GM12878 (cell line): ENCODE measurements at regions not wholly inside any gene's neighbourhood (a gene's known extent, or its start where the extent isn't known, plus 50 kb on each side); places are given as distances from the start of the nearest gene placed in this dataset.

Experiments
- CBX3 ChIP-seq: fragments of 200-600 bp; sonication (generic); IDR thresholded peaks from 2 replicates; pipeline ENCODE4 v1.6.1; 2016; ENCODE audit warnings: low read depth, borderline replicate concordance
- CBX5 ChIP-seq: sonication (generic); IDR thresholded peaks from 2 replicates; pipeline ENCODE4 v1.6.1; 2016; ENCODE audit warnings: low read depth, moderate library complexity, mild to moderate bottlenecking, inconsistent platforms
- CTCF ChIP-seq, 3 experiments: IDR thresholded peaks in 2 of 3; conservative IDR thresholded peaks in 1 of 3; 2 replicates each; pipeline ENCODE4 v1.5.1; 2011; ENCODE audit warnings: low read depth in 3 of 3, low read length in 3 of 3, mild to moderate bottlenecking in 3 of 3, control low read depth in 2 of 3, moderate library complexity in 2 of 3, inconsistent platforms in 1 of 3, mixed read lengths in 1 of 3; ENCODE audit not compliant: control insufficient read depth in 2 of 3, insufficient read depth in 1 of 3; ENCODE audit errors: extremely low read depth in 1 of 3
- FOXM1 ChIP-seq: IDR thresholded peaks from 2 replicates; pipeline ENCODE4 v1.6.1; 2012; ENCODE audit warnings: low read depth, mild to moderate bottlenecking, inconsistent platforms, low read length, moderate library complexity
- IRF4 ChIP-seq: IDR thresholded peaks from 2 replicates; pipeline ENCODE4 v1.6.1; 2011; ENCODE audit warnings: low read depth, low read length
- JUND ChIP-seq: IDR thresholded peaks from 2 replicates; pipeline ENCODE4 v1.6.1; 2012; ENCODE audit warnings: low read depth, mild to moderate bottlenecking, low read length, improper control_type of control experiment, moderate library complexity
- SMC3 ChIP-seq: IDR thresholded peaks from 2 replicates; pipeline ENCODE4 v1.6.1; 2011; ENCODE audit warnings: low read length, improper control_type of control experiment, borderline replicate concordance
- TAF1 ChIP-seq: IDR thresholded peaks from 2 replicates; pipeline ENCODE4 v1.6.1; 2011; ENCODE audit warnings: mild to moderate bottlenecking, low read depth, low read length, borderline replicate concordance
- ZBTB40 ChIP-seq: fragments of 450-650 bp; IDR thresholded peaks from 2 replicates; pipeline ENCODE4 v1.6.1; 2016; ENCODE audit warnings: mild to moderate bottlenecking, moderate library complexity, borderline replicate concordance

GRCh38 chr2:15812187-15812780 lies 128.1 kb upstream of the MYCN start:
- TF ChIP-seq SMC3: no peak
- no peak for TF ChIP-seq CBX5
- TF ChIP-seq ZBTB40: no peak
- no peak for TF ChIP-seq CTCF (IDR thresholded peaks at IDR 0.05 in 2 of 3, conservative IDR thresholded peaks at IDR 0.05 in 1 of 3; ENCODE audit: control insufficient read depth in 2 of 3, extremely low read depth in 1 of 3, insufficient read depth in 1 of 3, low read depth in 3 of 3, low read length in 3 of 3)
- no peak for TF ChIP-seq FOXM1
- no peak for TF ChIP-seq TAF1
- TF ChIP-seq JUND: no peak
- TF ChIP-seq IRF4: no peak
- TF ChIP-seq CBX3: no peak
